Neural cell (in vitro differentiated cells): ENCODE measurements at regions not wholly inside any gene's neighbourhood (a gene's known extent, or its start where the extent isn't known, plus 50 kb on each side); places are given as distances from the start of the nearest gene placed in this dataset.

Experiments used
- H2AFZ ChIP-seq: fragments of 200-600, 300-800 bp; sonication (generic), shearing (Covaris generic); 2 replicates; pipeline ENCODE4 v1.6.0; 2014; ENCODE audit warnings: low read depth, mild to moderate bottlenecking, antibody characterized with exemption, low read length, moderate library complexity
- H3F3A ChIP-seq: fragments of 200-600 bp; shearing (Covaris generic); 2 replicates; pipeline ENCODE4 v1.6.1; 2016; ENCODE audit warnings: mild to moderate bottlenecking, moderate library complexity, mixed read lengths, antibody characterized with exemption, low read length; ENCODE audit not compliant: insufficient read depth, poor library complexity, severe bottlenecking
- H3K27ac ChIP-seq: fragments of 200-600, 300-800 bp; sonication (generic), shearing (Covaris generic); 2 replicates; pipeline ENCODE4 v1.5.1; 2014; ENCODE audit warnings: mild to moderate bottlenecking, low read length, moderate library complexity
- H3K27me3 ChIP-seq: fragments of 300-800, 200-600 bp; sonication (generic), shearing (Covaris generic); 2 replicates; pipeline ENCODE4 v1.6.0; 2014; ENCODE audit warnings: mild to moderate bottlenecking, low read depth, low read length, moderate library complexity; ENCODE audit not compliant: insufficient read depth
- H3K36me3 ChIP-seq: fragments of 300-800, 200-600 bp; sonication (generic), shearing (Covaris generic); 2 replicates; pipeline ENCODE4 v1.5.1; 2014; ENCODE audit warnings: mild to moderate bottlenecking, antibody characterized with exemption, low read length, moderate library complexity; ENCODE audit not compliant: insufficient read depth
- H3K4me2 ChIP-seq: fragments of 300-800, 200-600 bp; sonication (generic), shearing (Covaris generic); 2 replicates; pipeline ENCODE4 v1.6.0; 2014; ENCODE audit warnings: mild to moderate bottlenecking, low read length
- H3K4me3 ChIP-seq: fragments of 300-800, 200-600 bp; sonication (generic), shearing (Covaris generic); 2 replicates; pipeline ENCODE4 v1.5.1; 2014; ENCODE audit warnings: mild to moderate bottlenecking, low read length, moderate library complexity
- H3K79me2 ChIP-seq: fragments of 200-600 bp; shearing (Covaris generic); replicated peaks from 2 replicates; pipeline ENCODE4 v1.6.0; 2014; ENCODE audit warnings: mild to moderate bottlenecking, low read length, moderate library complexity; ENCODE audit not compliant: insufficient read depth
- H3K9ac ChIP-seq: fragments of 300-800, 200-600 bp; sonication (generic), shearing (Covaris generic); 2 replicates; pipeline ENCODE4 v1.6.1; 2016; ENCODE audit warnings: mild to moderate bottlenecking, low read length, mixed read lengths
- H3K9me2 ChIP-seq: fragments of 200-600 bp; shearing (Covaris generic); 2 replicates; pipeline ENCODE4 v1.6.1; 2016; ENCODE audit warnings: mild to moderate bottlenecking, low read length, mixed read lengths; ENCODE audit not compliant: insufficient read depth
- H3K9me3 ChIP-seq: fragments of 200-600, 300-800 bp; sonication (generic), shearing (Covaris generic); 2 replicates; pipeline ENCODE4 v1.6.1; 2016; ENCODE audit warnings: mild to moderate bottlenecking, mixed run types, low read length, moderate library complexity, mixed read lengths
- H4K20me1 ChIP-seq: fragments of 200-600 bp; shearing (Covaris generic); 2 replicates; pipeline ENCODE4 v1.6.1; 2016; ENCODE audit warnings: mild to moderate bottlenecking, mixed run types; ENCODE audit not compliant: insufficient read depth
- EP300 ChIP-seq: fragments of 450-650 bp; conservative IDR thresholded peaks from 2 replicates; pipeline ENCODE4 v1.6.1; 2014; ENCODE audit warnings: antibody characterized with exemption, mild to moderate bottlenecking, moderate library complexity; ENCODE audit not compliant: poor library complexity, severe bottlenecking
- EZH2 ChIP-seq: fragments of 200-600, 300-800 bp; shearing (Covaris generic), sonication (generic); IDR thresholded peaks from 2 replicates; pipeline ENCODE4 v1.6.1; 2014; ENCODE audit warnings: antibody characterized with exemption, low read length, borderline replicate concordance, mild to moderate bottlenecking; ENCODE audit not compliant: insufficient read depth, poor library complexity, severe bottlenecking
- MXI1 ChIP-seq: fragments of 450-650 bp; conservative IDR thresholded peaks from 2 replicates; pipeline ENCODE4 v1.6.1; 2014; ENCODE audit warnings: antibody characterized with exemption, mild to moderate bottlenecking; ENCODE audit not compliant: poor library complexity, severe bottlenecking
- POLR2AphosphoS5 ChIP-seq: IDR thresholded peaks from 2 replicates; pipeline ENCODE4 v1.6.1; 2012
- RAD21 ChIP-seq: fragments of 450-650 bp; conservative IDR thresholded peaks from 2 replicates; pipeline ENCODE4 v1.6.1; 2014; ENCODE audit warnings: antibody characterized with exemption, mild to moderate bottlenecking, moderate library complexity
- REST ChIP-seq: IDR thresholded peaks from 2 replicates; pipeline ENCODE4 v1.6.1; 2012; ENCODE audit warnings: borderline replicate concordance
- SMC3 ChIP-seq: fragments of 450-650 bp; conservative IDR thresholded peaks from 2 replicates; pipeline ENCODE4 v1.6.1; 2014; ENCODE audit warnings: antibody characterized with exemption, mild to moderate bottlenecking, moderate library complexity; ENCODE audit not compliant: poor library complexity
- TAF1 ChIP-seq: IDR thresholded peaks from 2 replicates; pipeline ENCODE4 v1.6.1; 2012; ENCODE audit warnings: low read depth
- TF ChIP-seq, protein P1 (sequence below): fragments of 450-650 bp; IDR thresholded peaks from 2 replicates; pipeline ENCODE4 v1.5.1; 2014; ENCODE audit warnings: antibody characterized with exemption, mild to moderate bottlenecking, moderate library complexity; ENCODE audit not compliant: poor library complexity, severe bottlenecking

DNA sequence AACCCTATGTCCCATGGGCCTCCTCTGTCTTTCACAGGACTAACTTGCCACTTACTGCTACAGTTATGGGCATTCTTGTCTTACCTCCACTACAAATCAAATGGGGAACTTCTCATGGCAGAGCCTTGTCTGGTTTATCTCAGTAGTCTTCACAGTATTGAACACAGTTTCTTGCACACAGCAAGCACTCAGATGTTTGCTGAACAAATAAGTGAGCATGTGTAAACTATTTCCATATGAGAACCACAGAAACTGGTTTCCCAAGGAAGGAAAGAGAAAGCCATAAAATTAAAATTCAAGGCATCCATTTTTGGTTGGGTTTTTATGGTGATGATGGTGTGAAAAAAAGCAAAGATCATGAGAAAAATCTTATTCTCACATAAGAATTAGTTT is 189.2 kb downstream of the MEX3B start:
- Histone ChIP-seq H3K36me3 (no peaks in the 10 kb centered on the region), H3K9ac (no peak overlapping the region), H3K79me2 (no peaks in the 10 kb centered on the region), H3F3A (no peaks in the 10 kb centered on the region), H3K9me3 (no peaks in the 10 kb centered on the region), H3K4me3 (no peak overlapping the region), H3K9me2 (no peaks in the 10 kb centered on the region), H2AFZ (no peak overlapping the region), H3K4me2 (no peak overlapping the region), H3K27me3 (no peaks in the 10 kb centered on the region), H4K20me1 (no peaks in the 10 kb centered on the region), H3K27ac (no peak overlapping the region)
- TF ChIP-seq, protein P1, sequence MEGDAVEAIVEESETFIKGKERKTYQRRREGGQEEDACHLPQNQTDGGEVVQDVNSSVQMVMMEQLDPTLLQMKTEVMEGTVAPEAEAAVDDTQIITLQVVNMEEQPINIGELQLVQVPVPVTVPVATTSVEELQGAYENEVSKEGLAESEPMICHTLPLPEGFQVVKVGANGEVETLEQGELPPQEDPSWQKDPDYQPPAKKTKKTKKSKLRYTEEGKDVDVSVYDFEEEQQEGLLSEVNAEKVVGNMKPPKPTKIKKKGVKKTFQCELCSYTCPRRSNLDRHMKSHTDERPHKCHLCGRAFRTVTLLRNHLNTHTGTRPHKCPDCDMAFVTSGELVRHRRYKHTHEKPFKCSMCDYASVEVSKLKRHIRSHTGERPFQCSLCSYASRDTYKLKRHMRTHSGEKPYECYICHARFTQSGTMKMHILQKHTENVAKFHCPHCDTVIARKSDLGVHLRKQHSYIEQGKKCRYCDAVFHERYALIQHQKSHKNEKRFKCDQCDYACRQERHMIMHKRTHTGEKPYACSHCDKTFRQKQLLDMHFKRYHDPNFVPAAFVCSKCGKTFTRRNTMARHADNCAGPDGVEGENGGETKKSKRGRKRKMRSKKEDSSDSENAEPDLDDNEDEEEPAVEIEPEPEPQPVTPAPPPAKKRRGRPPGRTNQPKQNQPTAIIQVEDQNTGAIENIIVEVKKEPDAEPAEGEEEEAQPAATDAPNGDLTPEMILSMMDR, result no peak
- TF ChIP-seq POLR2AphosphoS5 (no peak), SMC3 (no peak), TAF1 (no peak), MXI1 (no peak), EP300 (no peak)

DNA sequence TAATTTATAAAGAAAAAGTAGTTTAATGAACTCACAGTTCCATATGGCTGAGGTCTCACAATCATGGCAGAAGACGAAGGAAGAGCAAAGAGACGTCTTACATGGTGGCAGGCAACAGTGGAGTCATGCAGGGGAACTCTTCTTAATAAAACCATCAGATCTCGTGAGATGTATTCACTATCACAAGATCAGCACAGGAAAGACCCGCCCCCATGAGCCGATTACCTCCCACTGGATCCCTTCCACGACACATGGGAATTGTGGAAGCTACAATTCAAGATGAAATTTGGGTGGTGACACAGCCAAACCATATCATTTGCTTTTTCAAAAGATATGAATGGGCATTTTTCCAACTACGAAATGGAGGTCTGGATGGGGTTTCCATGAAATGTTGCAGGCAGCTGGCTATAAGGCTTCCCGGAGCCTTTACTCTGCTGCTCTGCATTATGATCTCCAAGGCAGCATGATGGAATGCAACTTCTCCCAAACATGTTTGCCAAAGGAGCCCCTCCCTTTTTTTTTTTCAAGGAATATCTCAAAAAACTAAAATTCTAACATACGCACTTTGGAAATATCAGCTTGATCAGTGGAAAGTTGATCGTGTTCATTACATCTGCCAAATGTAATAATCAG is 189.7 kb downstream of the MEX3B start:
- Histone ChIP-seq H3K9ac (no peak overlapping the region), H3K4me2 (no peak overlapping the region), H2AFZ (no peak overlapping the region), H3K4me3 (no peak overlapping the region), H3K36me3 (no peaks in the 10 kb centered on the region), H3F3A (no peaks in the 10 kb centered on the region), H3K27ac (no peak overlapping the region), H3K9me2 (no peaks in the 10 kb centered on the region), H3K9me3 (no peaks in the 10 kb centered on the region), H4K20me1 (no peaks in the 10 kb centered on the region), H3K27me3 (no peaks in the 10 kb centered on the region), H3K79me2 (no peaks in the 10 kb centered on the region)
- TF ChIP-seq SMC3 (no peak), REST (no peak), RAD21 (no peak)

DNA sequence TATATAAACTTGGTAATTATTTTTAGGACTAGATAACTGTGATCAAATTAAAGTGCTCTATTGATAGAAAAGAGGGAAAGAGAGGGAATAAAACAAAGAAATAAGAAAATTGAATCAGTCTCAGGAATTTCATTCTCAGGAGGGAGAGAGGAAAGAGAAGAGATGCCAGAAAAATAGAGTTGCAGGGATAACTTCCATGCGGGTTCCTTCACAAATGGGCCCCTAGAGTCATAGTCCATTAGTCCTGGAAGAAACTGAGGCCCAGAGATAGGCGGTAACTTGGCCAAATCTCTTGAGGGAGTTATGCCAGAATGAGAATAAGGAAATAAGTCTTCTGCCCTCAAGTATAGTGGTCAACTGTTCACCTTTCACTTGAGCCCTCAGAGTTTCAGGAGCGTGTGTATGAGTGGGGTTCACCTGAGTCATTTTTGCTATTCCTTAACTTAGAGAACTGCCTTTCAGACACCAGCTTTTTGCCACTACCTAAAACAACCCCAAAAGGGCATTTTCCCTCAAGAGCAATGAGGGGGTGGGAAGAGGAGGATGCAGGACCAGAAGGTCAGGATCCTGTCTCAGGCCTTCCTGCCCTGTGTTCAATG is 192.6 kb downstream of the MEX3B start:
- Histone ChIP-seq H3K36me3 (no peaks in the 10 kb centered on the region), H3K27me3 (no peaks in the 10 kb centered on the region), H3K4me3 (no peak overlapping the region), H3K27ac (no peak overlapping the region), H3F3A (no peaks in the 10 kb centered on the region), H4K20me1 (no peaks in the 10 kb centered on the region), H3K9ac (no peak overlapping the region), H3K4me2 (no peak overlapping the region), H2AFZ (no peak overlapping the region), H3K79me2 (no peaks in the 10 kb centered on the region), H3K9me3 (no peaks in the 10 kb centered on the region), H3K9me2 (no peaks in the 10 kb centered on the region)
- TF ChIP-seq EZH2 (no peak), TAF1 (no peak), MXI1 (no peak), RAD21 (no peak), EP300 (no peak), SMC3 (no peak), POLR2AphosphoS5 (no peak), REST (no peak)
- TF ChIP-seq, protein P1, result no peak
